HepG2 (cell line): ENCODE measurements at regions not wholly inside any gene's neighbourhood (a gene's known extent, or its start where the extent isn't known, plus 50 kb on each side); places are given as distances from the start of the nearest gene placed in this dataset.

Experiments
- ATAC-seq: fragments of 200-7000 bp; cut with Tn5 transposase; 3 replicates; pipeline ENCODE4 v1.9.1; 2020; ENCODE audit warnings: mild to moderate bottlenecking, moderate library complexity
- BruUV-seq: library from RNA; stranded (reverse); fragments of 400-500 nt; replicated peaks from 2 replicates; lab custom pipeline; 2021; lab: Mats Ljungman, UMichigan
- CTCF ChIA-PET: fragments of 300-600 bp; formaldehyde crosslinking; extraction: SDS; loops from one replicate; lab custom pipeline; 2021; ENCODE audit warnings: low total read pairs, inconsistent platforms, low intra/inter-chr PET ratio; lab: Yijun Ruan, JAX
- POLR2A ChIA-PET: fragments of 350-600 bp; sonication (Branson Sonifier 250); formaldehyde crosslinking; loops from one replicate; lab custom pipeline; 2020; ENCODE audit warnings: antibody characterized with exemption, inconsistent platforms; lab: Yijun Ruan, JAX
- DNase-seq: peaks from one replicate; pipeline ENCODE4 v3.0.0-alpha.2; 2015; ENCODE audit warnings: low spot score
- FAIRE-seq: peaks from 3 replicates; lab custom pipeline; 2011; peaks lifted over from hg19 to GRCh38; lab: Jason Lieb, UNC
- H2AFZ ChIP-seq: one replicate; pipeline ENCODE4 v1.6.1; 2011; ENCODE audit warnings: low read length, inconsistent platforms
- H3K27ac ChIP-seq: fragments of 300-600 bp; 3 replicates; pipeline ENCODE4 v1.8.0; 2011; ENCODE audit warnings: mixed run types, mild to moderate bottlenecking, mixed read lengths, low read length, inconsistent platforms; ENCODE audit not compliant: insufficient read depth; ENCODE audit errors: extremely low read length
- H3K27me3 ChIP-seq, 2 experiments: fragments of 200-600 bp in 1 of 2; 2 replicates in 1 of 2; 3 replicates in 1 of 2; pipeline versions ENCODE4 v1.6.0 to v1.8.0; 2011; ENCODE audit warnings: low read length in 2 of 2, mild to moderate bottlenecking in 2 of 2, moderate library complexity in 2 of 2, inconsistent platforms in 1 of 2; ENCODE audit not compliant: insufficient read depth in 2 of 2, control insufficient read depth in 1 of 2
- H3K36me3 ChIP-seq, 2 experiments: fragments of 200-600 bp in 1 of 2; replicated peaks in 1 of 2; 2 replicates in 1 of 2; 3 replicates in 1 of 2; pipeline versions ENCODE4 v1.5.1 to v1.8.0; 2011; ENCODE audit warnings: low read length in 2 of 2, inconsistent platforms in 1 of 2; ENCODE audit not compliant: insufficient read depth in 2 of 2, control insufficient read depth in 1 of 2
- H3K4me1 ChIP-seq: 2 replicates; pipeline ENCODE4 v1.5.1; 2012; ENCODE audit warnings: low read length, inconsistent platforms; ENCODE audit not compliant: insufficient read depth
- H3K4me2 ChIP-seq: 2 replicates; pipeline ENCODE4 v1.6.0; 2011; ENCODE audit warnings: low read depth, low read length, inconsistent platforms
- H3K4me3 ChIP-seq, 3 experiments: fragments of 200-600 bp in 1 of 3; sonication (generic), shearing (Covaris generic) in 1 of 3; replicated peaks in 1 of 3; 2 replicates each; pipeline ENCODE4 v1.5.1; 2011 to 2016; ENCODE audit warnings: low read length in 3 of 3, inconsistent platforms in 2 of 3, low read depth in 2 of 3, mild to moderate bottlenecking in 2 of 3, control low read depth in 1 of 3, mixed read lengths in 1 of 3; ENCODE audit not compliant: insufficient read depth in 1 of 3
- H3K79me2 ChIP-seq: one replicate; pipeline ENCODE4 v1.6.1; 2011; ENCODE audit warnings: low read length, inconsistent platforms; ENCODE audit not compliant: insufficient read depth
- H3K9ac ChIP-seq: 2 replicates; pipeline ENCODE4 v1.6.0; 2011; ENCODE audit warnings: mild to moderate bottlenecking, low read depth, low read length, inconsistent platforms; ENCODE audit not compliant: insufficient read depth
- H3K9me3 ChIP-seq: 2 replicates; pipeline ENCODE4 v1.5.1; 2012; ENCODE audit warnings: mild to moderate bottlenecking, low read length
- H4K20me1 ChIP-seq: 2 replicates; pipeline ENCODE4 v1.6.0; 2011; ENCODE audit warnings: inconsistent platforms, mild to moderate bottlenecking, low read length, moderate library complexity; ENCODE audit not compliant: insufficient read depth
- HNRNPK ChIP-seq: fragments of 200-400 bp; formaldehyde crosslinking; IDR thresholded peaks from 2 replicates; pipeline ENCODE4 v1.6.1; 2018; ENCODE audit warnings: low read length, low read depth, moderate library complexity, mild to moderate bottlenecking; ENCODE audit not compliant: poor library complexity, severe bottlenecking
- SMC3 ChIP-seq: IDR thresholded peaks from 2 replicates; pipeline ENCODE4 v1.6.1; 2011; ENCODE audit warnings: low read length, improper control_type of control experiment
- WGBS: methylation state at CpG from one replicate; pipeline ENCODE4 v1.1.6; 2017; ENCODE audit warnings: low lambda C conversion rate; 5-methylcytosine and 5-hydroxymethylcytosine counted together
- in situ Hi-C: cut with HindIII; loops from 2 replicates; pipeline ENCODE4 v1.10.0; 2017; ENCODE audit warnings: low pct_unique_long_range_greater_than_20kb; ENCODE audit not compliant: extremely low pct_ligation_motif_present
- intact Hi-C: fragments of 100-400 bp; cut with micrococcal nuclease; formaldehyde crosslinking; loops from one replicate; pipeline ENCODE4 v1.10.0; 2022; ENCODE audit not compliant: unreplicated experiment
- TF ChIP-seq, protein P1 (sequence below): sonication (generic); formaldehyde crosslinking; IDR thresholded peaks from 2 replicates; pipeline ENCODE4 v1.5.1; 2020; ENCODE audit warnings: mild to moderate bottlenecking, missing genetic modification reagents, borderline replicate concordance

DNA sequence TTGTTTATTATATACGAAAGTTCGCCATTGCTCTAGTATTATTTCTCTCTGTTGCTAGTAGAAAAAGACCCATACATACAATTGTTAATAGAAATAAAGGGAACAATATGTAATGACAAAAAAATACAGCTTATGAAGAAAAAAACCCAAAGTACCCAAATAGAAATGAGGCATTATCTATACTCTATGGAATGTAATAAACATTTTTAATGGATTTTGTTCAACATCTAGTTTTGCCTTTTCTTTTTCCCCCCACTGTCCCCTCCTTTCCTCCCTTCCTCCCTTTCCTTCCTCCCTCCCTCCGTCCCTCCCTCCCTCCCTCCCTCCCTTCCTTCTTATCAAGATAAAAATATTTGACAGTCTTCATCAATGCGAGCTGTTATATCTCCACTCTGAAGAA is 81.5 kb upstream of the NEK7 start:
- no peaks in the 10 kb centered on the region for H3K36me3 ChIP-seq
- ATAC-seq, result no peak
- H3K9me3 ChIP-seq, result no peaks in the 10 kb centered on the region
- H3K9ac ChIP-seq, result no peak overlapping the region
- H3K4me1 ChIP-seq, result no peaks in the 10 kb centered on the region
- TF ChIP-seq SMC3, result no peak
- peak; percentile 94 for TF ChIP-seq HNRNPK
- H3K4me2 ChIP-seq, result no peak overlapping the region
- no peak for DNase-seq
- H3K4me3 ChIP-seq, result no peak overlapping the region
- in situ Hi-C loops (loop anchor here (25.0 kb wide), 2 partner anchors 387 to 612 kb away; no protein-coding TSS in a partner anchor), intact Hi-C loops (no loop called here)
- no peak overlapping the region for H3K27ac ChIP-seq
- H2AFZ ChIP-seq, result no peak overlapping the region
- no peaks in the 10 kb centered on the region for H4K20me1 ChIP-seq
- ChIA-PET CTCF (no interaction called here), POLR2A (no interaction called here)
- FAIRE-seq, result no peak
- H3K79me2 ChIP-seq, result no peaks in the 10 kb centered on the region
- WGBS, result 17% methylated on average over 4 of the region's 4 CpGs
- no TSS peak for BruUV-seq
- no peaks in the 10 kb centered on the region for H3K27me3 ChIP-seq

DNA sequence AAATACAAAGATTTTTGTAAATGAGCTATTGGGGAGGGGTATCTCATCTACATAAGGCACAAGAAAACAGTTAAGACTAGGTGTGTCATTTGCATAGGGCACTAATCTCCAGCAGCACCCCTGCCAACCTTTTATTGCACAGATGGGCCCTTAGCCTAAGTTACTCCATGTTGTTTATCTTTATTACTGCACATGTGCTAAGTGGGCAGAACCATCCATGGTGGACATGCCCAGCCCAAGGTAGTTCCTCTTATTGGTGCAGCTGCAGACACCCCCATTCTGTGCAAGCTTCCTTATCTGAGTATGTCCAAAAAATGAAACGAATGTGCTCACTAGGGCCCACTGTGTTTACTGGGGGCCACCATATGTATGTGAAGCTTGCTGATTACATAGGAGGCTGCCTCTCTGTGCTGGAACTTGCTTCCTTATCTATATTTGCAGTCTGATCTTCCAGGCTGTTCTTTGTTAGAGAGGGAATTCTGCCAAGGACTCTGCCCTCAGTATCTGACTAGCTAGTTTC is 77.3 kb upstream of the NEK7 start:
- H3K79me2 ChIP-seq, result no peaks in the 10 kb centered on the region
- H3K27ac ChIP-seq, result no peak overlapping the region
- BruUV-seq, result no TSS peak
- FAIRE-seq (no peak), ATAC-seq (no peak), DNase-seq (no peak)
- ChIA-PET CTCF (no interaction called here), POLR2A (no interaction called here)
- H3K9ac ChIP-seq, result no peak overlapping the region
- H4K20me1 ChIP-seq, result no peaks in the 10 kb centered on the region
- H3K36me3 ChIP-seq, result no peaks in the 10 kb centered on the region
- H3K4me2 ChIP-seq, result no peak overlapping the region
- no peak overlapping the region for H3K4me3 ChIP-seq
- no peaks in the 10 kb centered on the region for H3K9me3 ChIP-seq
- intact Hi-C loops, result no loop called here
- WGBS, result no CpG with 5 or more reads among the region's 1 CpG
- H2AFZ ChIP-seq, result no peak overlapping the region
- in situ Hi-C loops, result loop anchor here (25.0 kb wide), 2 partner anchors 383 to 608 kb away; no protein-coding TSS in a partner anchor
- peaks cover 4% of the 10 kb centered on the region; the same call in 1 of the 2 replicates for H3K4me1 ChIP-seq
- no peaks in the 10 kb centered on the region for H3K27me3 ChIP-seq
- TF ChIP-seq, protein P1, sequence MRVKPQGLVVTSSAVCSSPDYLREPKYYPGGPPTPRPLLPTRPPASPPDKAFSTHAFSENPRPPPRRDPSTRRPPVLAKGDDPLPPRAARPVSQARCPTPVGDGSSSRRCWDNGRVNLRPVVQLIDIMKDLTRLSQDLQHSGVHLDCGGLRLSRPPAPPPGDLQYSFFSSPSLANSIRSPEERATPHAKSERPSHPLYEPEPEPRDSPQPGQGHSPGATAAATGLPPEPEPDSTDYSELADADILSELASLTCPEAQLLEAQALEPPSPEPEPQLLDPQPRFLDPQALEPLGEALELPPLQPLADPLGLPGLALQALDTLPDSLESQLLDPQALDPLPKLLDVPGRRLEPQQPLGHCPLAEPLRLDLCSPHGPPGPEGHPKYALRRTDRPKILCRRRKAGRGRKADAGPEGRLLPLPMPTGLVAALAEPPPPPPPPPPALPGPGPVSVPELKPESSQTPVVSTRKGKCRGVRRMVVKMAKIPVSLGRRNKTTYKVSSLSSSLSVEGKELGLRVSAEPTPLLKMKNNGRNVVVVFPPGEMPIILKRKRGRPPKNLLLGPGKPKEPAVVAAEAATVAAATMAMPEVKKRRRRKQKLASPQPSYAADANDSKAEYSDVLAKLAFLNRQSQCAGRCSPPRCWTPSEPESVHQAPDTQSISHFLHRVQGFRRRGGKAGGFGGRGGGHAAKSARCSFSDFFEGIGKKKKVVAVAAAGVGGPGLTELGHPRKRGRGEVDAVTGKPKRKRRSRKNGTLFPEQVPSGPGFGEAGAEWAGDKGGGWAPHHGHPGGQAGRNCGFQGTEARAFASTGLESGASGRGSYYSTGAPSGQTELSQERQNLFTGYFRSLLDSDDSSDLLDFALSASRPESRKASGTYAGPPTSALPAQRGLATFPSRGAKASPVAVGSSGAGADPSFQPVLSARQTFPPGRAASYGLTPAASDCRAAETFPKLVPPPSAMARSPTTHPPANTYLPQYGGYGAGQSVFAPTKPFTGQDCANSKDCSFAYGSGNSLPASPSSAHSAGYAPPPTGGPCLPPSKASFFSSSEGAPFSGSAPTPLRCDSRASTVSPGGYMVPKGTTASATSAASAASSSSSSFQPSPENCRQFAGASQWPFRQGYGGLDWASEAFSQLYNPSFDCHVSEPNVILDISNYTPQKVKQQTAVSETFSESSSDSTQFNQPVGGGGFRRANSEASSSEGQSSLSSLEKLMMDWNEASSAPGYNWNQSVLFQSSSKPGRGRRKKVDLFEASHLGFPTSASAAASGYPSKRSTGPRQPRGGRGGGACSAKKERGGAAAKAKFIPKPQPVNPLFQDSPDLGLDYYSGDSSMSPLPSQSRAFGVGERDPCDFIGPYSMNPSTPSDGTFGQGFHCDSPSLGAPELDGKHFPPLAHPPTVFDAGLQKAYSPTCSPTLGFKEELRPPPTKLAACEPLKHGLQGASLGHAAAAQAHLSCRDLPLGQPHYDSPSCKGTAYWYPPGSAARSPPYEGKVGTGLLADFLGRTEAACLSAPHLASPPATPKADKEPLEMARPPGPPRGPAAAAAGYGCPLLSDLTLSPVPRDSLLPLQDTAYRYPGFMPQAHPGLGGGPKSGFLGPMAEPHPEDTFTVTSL (CRISPR knock-in tag), result no peak
